Stimulated activated CD4-positive, alpha-beta T cell treated with anti-CD3 and anti-CD28 coated beads, Interleukin-1b, Interleukin-23, amount 100 ng/mL, for 24 hours (primary cell): ENCODE measurements at regions not wholly inside any gene's neighbourhood (a gene's known extent, or its start where the extent isn't known, plus 50 kb on each side); places are given as distances from the start of the nearest gene placed in this dataset.

Experiments
- DNase-seq, 4 experiments: peaks; one replicate each; pipeline ENCODE4 v3.0.0-alpha.2; 2020; ENCODE audit warnings: low read depth in 4 of 4, low spot score in 1 of 4

DNA sequence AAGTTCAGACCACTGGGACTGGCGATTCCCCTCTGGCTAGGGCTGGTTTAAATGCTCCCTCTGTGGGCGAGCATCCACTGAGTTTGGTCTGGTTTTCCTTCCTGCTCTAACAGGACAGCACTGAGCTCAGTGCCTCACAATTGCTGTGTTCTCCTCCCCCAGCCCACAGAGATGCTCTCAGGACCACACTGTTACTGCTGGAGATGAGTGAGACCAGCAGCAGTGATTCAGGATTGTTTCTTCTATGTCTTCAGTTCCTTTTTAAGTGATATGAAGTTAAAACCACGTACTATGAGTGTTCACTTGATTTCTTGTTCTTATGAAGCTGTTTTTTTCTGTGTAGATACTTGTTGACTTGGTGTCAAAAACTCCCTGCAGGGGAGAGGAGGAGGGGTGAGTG, 180.4 kb upstream of the COL8A1 start:
- no peak for DNase-seq

DNA sequence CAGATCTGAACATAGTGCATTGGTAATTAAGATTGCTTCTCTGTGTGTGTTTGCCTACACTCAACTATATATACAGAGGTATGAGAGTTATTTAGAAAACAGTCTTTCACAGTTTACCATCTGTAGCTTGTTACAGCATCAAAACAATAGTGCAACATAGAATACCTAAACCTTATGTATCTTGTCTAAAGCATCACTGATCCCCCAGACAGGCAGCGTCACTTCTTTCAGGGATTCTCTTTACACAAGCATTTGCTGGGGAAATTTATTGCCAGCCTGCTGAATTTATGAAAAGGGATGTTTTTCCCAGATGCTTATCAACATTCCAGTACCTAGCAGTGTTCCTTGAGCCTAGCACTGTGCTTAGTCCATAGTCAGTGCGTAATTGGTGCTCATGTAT, 195.8 kb upstream of the COL8A1 start:
- no peak for DNase-seq

DNA sequence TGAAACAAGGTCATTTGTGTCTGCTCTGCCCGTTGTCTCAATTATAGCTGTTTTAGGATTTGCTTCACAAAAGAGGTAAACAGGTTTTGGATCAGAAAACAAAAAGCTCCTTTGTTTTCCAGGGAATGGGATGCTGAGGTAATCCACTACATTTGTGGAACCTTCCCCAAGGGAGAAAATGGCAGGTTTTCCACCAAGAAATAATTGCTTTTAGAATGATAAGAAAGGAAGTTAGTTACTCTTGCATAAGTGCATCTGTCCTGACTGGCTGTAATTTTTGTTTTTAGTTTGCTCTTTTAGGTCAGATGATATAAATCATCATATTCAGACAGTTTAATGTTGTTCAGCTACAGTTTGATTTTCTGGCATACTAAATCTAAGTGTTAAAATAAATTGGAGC, 198.5 kb upstream of the COL8A1 start:
- DNase-seq: no peak

DNA sequence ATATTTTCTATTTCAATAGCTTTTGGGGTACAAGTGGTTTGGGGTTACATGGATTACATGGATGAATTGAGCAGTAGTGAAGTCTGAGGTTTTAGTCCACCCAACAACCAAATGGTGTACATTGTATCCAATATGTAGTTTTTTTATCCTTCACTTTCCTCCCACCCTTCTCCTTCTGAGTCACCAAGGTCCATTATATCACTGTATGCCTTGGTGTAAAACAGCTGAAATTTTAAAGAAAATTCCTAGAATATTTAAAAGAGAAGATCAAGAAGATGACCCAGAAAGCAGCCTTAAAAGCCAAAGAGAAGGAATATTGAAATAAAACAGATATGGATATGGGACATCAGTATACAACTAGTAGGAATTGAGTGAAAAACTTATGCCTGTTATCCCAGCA, 204.2 kb upstream of the COL8A1 start:
- DNase-seq: no peak

DNA sequence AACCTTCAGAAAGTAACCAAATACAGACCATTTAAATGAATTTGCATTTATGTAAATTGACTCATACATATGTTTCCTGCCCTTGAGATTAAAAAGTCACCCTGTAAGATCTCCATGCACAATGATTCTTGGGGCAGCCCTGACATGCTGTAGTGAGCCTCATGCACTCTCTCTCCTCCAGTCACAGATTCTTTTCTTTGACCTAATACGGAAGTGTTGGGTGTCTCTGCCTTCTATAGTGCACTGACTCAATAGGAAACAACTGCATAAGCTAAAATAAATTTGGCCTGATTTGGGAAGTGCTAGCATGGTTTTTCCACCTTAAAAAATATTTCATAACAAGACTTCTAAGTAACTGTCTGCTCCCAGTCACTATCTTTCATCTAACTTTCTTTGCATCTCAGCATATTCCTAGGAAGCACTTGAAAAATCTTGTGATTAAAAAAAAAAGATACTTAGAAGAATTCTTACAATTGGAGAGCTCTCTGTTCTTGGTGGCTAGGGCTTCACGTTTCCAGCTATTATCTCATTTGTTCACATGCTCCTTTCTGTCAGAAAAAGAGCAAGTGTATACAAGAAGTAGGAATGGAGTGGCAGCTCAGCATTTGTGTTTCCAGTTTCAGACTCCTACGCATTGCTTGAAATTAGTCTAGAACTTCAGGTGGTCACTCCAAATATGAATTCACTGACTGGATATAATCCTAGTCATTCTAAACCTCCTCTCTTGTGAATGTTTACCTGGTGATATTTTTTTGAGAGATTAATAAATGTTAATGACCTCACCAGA, 207.9 kb upstream of the COL8A1 start:
- DNase-seq: no peak

DNA sequence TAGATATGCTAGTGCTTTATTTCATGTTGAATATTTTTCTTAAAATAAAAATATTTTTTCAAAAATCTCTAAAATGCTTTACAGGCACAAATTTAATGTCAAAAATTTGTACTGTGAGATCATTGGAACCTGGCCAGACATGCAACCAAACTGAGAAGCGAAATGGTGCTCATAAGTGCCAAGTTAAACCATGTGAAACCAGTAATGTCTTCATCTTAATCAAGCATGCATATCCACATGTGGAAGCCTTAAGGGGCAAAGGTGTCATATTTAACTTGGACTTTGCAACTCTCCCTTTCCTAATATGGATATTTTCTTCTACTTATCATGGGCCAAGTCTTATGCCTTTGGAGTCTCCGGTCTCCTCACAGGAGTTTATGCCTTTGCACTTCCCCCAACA, 208.9 kb upstream of the COL8A1 start:
- no peak for DNase-seq

DNA sequence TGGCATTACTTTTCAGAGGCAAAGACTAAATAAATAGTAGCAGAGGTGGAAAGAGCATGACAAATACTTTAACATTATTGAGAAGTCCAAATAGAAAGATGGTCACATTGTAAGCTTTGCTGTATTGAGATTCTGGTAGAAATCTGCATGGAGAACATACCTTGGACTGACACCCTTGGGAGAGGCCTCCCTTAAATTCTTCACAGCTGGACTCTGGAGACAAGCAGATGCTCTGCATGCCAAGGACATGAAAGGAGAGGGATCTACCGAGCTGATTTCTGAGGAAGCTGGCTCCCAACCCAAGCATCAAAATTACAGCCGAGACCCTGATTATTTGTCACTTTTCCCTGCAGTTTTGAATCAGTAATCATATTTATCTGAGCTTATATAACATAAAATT, 212.5 kb upstream of the COL8A1 start:
- no peak for DNase-seq

DNA sequence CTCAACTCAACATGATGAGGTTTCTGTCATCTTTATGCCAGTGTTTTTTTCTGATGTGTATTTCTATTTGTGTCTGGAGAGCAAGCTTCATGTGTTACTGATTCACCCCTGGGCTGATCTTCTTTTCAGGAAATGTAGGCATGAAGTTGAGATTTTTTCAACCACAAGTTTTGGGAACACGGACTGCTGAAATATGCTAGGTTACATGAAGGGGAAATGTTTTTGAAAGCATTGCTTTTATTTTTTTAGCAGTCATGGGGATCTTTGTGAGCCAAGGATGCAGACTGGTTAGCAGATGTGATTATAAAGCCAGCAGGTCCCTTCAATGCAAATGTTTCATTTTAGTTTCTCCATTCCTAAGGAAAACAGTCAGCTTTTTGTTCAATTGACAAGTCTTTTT, 219.3 kb upstream of the COL8A1 start:
- no peak for DNase-seq

DNA sequence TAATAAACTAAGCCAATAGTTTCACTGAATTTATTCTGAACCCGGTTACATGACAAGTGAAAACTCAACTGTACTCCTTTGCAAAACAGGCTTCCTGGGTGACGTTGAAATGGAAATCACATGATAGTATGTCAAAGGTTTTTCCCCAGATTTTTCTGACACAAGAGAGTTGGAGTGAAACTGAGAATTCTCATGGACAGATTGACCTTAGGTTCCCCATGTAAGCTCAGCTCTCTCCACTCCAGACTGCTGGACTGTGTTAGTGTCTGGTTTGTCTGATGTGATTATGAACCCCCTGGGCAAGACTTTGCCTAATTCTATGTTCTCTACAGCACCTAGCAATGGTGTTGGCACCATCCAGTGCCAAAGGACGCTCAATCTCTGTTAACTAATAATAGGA, 219.7 kb upstream of the COL8A1 start:
- DNase-seq: no peak

DNA sequence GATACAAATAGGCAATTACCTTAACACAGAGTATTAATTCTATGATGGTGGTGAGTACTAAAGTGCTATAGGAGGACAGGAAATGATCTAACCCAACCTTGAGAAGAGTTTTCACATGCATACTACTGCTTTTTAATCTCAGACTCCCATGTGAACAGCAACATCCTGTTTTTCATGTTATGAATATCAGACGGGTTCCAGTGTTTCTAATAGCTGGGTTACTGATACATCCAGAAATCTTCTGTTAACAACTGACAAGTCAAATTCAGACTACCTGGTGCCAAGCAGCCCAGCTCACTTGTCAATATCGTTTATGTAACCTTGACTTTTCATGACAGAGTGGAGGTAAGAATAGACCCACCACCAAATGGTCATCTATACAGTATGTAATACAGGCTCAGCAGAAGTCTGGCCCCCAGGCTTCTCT, 220.2 kb upstream of the COL8A1 start:
- DNase-seq: no peak

DNA sequence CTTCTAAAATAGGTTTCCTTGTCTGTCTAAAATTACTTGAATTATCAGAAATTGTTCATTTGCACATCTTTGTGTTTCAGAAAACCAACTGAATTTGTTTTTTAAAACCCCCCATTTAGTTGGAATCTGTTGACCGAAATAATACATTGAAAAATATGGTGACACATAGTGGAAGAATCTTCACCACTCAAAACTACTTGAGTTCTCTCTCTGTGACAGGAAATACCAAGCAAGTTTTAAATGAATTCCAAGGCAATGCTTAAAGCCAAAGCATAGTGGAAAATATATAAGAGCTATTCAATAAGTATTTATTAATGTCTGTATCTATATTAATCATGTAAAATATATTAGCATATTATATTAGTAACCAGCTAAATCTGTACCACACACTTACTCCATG, 224.9 kb upstream of the COL8A1 start:
- DNase-seq: no peak

DNA sequence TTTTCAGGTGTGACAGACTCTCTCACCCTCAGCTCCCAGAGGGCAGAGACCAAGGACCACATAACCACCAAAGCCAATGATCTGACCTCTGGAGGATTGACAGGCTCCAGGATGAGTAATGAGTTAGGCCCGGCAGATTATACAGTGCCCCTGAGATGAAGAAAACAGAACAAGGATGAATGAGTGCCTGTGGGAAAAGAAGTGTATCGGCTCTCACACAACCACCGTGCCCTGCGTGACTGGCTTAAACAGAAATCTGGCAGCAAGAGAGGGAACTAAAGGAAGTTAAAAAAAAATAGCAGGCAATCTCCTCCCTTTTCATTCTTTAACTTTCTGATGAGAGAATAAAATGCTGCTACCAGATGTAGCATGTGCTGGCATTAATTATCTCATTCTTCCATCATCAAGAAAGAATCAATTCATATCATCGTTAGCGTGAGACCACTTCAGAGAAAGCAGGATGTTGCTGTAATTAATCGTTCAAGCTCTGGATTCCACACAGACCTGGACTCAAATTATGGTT, 227.5 kb upstream of the COL8A1 start:
- no peak for DNase-seq

DNA sequence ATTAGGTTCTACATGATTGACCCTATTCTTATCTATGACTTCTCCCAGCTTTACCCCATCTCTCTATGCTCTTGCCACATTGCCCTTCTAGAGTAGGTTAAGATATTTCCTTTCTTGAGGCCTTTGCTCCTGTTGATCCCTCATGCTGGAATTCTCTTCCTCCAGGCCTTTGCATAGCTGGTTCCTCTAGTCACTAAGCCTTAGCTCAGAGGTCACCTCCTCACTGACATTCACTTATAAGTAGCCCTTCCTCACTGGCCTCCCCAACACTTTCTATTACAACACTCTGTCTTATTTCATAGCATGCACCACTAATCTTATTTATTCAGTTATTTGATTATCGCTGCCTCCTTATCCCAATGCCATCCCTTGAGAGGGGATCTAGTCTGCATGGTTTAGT, 228.4 kb upstream of the COL8A1 start:
- DNase-seq: no peak

DNA sequence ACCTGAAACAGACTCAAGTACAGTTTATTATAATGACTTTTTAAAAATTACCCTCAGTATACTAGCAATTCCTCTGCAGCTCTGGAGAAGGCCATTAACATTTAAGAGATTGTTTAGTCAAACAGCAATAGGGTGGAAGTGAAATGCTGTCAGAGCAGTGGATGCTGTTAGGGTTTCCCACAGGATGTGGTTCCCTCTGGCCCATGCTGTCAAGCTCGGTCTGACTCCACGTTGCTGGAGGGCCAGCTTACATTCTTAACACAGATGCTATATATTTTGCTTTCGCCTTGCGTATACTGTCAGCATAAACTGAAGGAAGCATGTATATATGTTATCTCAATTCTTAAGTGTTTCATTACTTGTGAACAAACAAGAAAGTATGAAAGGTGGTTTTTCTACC, 231.1 kb upstream of the COL8A1 start:
- DNase-seq: no peak

DNA sequence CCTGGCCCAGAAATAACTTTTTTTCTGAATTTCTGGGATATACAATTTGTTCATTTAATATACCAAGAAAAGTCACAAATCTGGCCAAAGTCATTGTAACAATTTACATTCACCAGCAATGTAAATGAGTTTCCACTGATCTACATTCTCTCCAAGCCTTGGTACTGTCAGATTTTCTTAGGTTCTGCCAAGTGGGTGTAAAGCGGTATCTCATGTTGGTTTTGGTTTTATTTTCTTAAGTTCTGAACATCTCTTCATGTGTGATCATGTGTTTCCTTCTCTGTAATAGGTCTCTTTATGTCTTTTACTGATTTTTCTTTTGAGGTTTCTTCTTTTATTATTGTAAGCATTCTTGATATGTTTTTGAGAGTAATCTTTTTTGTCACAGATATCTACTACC, 235.6 kb upstream of the COL8A1 start:
- DNase-seq: no peak

DNA sequence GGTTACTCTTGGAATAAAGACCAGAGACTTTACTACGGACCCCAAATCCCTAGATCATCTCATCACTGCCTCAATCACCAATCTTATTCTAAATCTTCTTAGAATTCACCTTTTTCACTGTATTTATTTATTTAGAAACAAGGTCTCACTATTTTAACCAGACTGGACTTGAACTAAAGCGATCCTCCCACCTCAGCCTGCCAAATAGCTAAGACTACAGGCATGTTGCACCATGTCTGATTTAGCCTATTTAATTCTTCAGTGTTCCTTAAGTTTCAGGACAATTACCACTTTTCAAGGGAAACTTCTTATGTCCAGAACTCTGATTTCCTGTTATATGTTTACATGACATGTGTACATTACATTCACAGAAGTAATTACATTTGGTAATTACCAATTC, 238.0 kb upstream of the COL8A1 start:
- no peak for DNase-seq

DNA sequence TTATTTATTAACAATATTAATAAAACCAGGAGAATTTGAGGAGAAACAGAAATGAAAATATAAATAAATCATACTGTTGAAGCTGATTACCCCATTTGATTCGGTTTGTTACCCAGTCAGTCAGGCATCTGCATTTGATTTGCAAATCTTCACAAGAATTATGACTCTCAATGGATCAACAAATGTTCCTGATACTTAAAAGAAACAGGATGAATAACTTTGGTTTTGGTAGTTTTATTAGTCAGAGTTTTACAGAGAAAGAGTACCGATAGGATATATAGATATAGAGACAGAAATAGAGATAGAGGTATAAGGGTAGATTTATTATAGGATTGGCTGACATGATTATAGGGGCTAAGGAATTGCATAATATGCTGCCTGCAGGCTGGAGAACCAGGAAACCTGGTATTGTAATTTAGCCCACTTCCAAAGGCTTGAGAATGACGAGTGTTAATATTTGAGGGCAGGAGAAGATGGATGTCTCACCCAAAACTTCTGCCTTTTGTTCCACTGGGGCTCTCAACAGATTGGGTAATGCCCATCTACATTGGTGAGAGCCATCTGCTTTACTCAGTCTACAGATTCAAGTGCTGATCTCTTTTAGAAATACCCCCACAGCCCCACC, 241.6 kb upstream of the COL8A1 start:
- DNase-seq: no peak

DNA sequence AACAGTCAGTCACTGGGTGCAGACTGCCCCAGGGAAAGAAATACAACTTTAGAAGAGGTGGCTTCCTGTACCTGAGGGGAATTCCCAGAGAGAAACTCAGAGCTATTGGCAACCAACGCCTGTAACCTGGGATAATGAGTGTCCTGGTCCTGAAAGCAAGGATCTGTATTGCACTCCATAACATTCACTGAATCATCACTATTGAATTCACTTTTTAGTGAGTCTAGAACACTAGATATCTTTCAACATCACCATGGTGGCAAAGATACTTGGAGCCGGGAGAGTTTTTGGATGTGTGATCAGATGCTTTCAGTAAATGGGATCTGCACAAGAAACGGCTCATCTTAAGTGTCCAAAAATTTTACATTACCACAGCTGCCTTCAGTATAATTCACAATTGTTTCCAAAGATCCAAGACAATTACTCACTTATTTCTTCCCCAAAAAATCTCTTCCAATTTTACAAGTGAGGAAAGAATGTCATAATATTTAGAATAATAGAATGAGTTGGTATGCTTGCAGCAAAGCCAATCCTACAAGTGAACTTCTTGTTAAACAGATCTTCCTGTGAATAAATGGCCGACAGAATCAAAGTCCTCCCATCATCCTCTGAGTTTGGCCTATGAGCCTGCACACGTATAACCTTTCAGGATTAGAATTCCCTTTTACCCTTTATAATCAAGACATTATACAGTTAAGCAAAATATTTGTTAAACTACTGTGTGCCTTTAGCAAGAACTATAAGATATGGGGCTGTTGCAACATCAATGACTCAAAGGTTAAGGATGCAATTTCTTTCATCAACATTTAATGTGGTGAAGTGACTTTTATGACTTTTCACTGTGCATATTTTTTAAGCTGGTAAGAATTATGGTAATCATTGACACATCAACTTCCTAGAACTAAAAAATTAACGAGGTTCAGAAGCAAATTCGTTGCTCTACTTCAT, 243.3 kb upstream of the COL8A1 start:
- no peak for DNase-seq

DNA sequence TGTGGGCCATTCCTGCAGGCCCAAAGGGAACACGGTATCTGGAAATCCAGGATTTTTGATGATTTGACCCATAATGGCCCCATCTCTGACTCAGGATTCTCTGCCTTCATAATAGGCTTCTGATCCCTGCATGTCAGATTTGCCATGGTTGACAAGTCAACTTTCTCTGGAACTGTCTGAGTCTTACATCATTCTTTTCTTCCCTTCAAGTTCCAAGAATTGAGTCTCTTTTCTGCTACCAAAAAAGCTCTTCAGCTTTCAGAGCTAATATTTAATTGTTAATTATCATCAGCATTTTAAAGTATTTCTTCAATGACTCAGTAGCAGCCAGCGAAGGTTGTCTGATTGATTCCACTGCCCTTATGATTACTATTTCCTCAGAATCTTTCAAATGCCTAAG, 244.4 kb upstream of the COL8A1 start:
- no peak for DNase-seq

DNA sequence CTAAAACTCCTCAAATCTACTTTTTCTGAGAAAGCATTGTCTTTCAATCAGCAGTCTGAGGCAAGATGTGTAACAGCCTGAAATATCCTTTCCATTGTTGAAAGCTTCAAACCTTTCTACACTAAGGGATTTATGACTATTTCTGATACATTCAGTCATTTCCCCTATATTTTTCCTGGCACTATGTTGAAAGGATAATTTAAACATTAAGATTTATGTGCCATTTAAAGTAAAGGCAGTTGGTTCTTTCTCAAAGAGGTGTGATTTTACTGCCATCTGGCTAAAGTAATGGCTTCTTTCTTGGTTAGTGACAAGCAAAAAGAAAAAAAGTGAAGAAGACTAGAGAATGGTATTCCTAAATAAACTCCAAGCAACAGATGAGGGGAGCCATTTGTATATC, 249.6 kb upstream of the COL8A1 start:
- no peak for DNase-seq

DNA sequence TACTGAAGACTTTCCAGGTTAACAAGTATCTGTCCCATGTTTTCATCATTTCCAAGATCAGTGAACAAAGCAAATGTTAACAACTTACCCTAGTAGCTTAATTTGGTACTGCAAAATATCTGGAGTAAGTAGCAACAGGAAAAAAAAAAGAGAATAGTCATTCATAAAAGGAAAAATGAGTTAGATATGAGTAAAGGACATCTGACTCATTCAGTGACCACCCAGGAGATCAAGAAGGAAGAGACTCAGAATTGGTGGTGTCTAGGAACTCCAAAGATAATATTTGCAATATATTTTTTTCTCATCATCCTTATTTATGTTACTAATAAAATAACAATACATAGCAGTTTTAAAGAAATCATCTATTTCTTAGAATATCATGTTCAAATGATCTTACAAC, 253.8 kb upstream of the COL8A1 start:
- no peak for DNase-seq

DNA sequence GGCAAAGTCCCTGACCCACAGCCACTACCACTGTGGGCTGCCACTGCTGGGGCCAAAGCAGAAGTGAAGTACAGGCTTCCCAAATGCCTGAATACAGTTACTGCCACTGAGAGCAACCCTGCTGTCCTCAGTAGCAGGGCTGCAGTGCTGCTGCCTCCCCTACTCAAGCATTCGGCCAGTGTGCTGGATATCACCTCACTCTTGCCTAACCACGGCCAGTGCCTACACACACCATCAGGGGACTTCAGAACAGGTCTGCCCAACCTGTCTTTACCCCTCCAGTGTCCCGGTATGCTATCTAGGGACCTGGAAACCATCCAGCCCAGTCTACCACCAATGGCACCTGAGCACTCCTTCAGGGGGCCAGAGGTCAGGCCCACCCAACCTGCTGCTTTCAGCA, 261.5 kb upstream of the COL8A1 start:
- no peak for DNase-seq
